Medulla oblongata (tissue), 1 donor: ENCODE measurements at regions not wholly inside any gene's neighbourhood (a gene's known extent, or its start where the extent isn't known, plus 50 kb on each side); places are given as distances from the start of the nearest gene placed in this dataset.

Experiments
- DNase-seq: peaks from one replicate; pipeline ENCODE4 v3.0.0-alpha.2; 2015; ENCODE audit errors: extremely low spot score

DNA sequence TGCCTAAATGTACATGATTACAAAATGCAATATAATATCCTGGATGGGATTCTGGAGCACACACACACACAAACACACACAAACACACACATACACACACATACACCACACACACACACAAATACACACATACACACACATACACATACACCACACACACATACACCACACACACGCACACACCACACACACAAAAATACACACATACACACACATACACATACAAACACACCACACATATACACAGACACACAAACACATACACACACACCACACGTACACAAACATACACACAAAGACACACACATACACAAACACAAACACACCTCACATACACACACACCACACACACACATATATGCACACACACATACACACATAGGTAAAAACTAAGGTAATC, 134.6 kb upstream of the SYNDIG1 start:
- no peak for DNase-seq

DNA sequence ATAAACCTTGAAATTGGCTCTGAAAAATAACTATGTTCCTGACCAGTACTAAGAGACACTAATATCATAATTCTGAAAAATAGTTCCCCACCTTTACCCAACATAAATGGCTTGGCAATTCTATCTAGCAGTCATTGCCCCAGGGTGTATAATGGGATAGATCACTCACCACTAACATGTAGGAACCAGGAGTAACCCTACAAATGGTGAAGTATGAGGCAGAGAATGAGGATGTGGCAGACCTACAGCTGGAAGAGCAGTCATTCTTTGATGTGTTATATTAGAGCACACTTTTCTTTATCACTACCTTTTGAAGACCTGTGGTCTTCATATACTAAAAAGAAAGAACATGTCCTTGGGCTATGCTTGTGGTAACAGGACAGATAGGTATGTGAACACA, 136.5 kb upstream of the SYNDIG1 start:
- no peak for DNase-seq

DNA sequence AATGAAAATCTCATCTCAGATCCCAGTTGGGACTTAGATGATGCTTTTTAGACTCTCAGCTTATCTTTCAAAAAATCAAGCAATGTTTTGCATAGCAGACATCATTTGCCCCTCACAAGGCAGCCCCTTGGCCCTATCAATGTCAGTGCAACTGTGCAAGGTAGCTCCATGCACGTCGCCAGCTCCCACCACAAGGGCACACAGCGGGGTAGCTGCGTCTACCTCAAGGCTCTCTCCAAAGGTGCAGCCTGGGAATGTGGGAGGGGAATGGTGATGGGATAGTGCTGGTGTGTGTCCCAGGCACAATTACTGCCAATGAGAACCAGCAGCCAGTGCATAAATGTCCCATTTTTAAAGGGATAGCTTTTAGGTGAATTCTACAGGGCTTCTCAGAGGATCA, 137.5 kb upstream of the SYNDIG1 start:
- no peak for DNase-seq

DNA sequence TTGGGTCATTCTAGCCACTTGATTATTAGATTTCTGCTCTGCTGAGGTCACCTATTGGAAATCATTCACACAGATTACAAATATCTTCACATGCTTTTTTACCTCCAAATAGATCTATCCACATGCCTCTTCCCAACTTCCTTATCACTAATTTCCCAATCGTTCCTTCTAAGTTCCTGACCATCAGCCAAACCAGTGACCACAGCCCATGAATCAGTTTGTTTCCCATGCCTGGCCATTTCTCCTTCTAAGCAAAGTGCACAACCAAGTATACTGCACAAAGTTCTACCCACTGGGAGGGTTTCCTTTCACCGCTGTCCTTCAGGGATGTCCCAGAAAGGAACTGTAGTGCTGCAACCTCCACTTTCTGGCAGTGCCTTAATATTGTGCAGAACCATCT, 140.5 kb upstream of the SYNDIG1 start:
- DNase-seq = no peak

DNA sequence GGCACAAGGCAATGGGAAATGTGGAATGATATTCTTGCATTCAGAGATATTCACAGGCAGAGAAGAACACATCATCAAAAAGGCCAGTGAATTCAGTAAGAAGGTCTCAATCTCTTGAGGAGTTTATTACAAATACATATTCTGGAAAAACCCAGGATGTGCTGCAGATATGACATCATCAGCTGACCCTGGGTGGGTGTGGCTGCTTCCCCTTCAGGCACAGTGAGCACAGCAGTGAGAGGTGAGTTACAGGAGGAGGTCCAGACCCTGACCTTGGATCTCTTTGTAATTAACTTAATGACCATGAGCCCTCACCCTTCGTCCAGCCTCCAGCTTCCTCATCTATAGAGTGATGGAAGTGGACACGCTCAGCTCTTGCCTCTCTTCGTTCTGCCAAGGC, 147.5 kb upstream of the SYNDIG1 start:
- no peak for DNase-seq

DNA sequence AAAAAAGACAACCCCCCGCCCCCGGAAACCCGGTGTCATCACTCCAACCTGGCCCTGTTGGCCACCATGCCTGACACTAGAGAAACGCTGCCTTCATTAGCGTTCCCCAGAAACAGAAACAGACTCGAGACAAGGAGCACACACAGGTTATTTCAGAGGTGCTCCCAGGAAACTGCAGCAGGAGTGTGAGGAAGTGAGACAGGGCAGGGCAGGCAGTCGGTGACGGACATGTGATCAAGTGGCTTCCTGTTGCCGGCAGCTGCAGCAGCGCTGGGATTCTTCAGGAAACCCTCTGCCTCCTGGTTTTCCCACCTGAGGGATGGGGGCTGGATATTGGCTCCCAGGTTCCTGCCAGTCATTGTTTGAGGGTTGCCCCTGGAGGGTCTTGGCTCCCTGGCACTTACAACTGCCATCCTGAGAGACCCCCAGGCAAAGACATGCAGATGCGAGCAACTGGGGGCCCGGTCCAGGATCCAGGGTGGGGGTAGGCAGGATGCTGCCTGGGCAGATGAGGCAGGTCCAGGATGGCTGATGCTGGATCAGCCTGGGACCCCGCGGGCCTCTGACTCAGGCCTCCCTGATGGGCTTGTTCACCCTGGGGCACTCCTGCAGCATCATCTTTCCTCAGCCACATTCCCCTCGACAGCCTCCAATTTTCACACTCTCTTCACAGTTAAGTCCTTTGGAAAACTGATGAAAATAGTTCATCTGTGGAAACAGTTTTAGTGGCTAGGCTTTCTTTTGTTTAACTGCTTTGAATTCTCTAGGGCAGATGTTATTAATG, 150.7 kb upstream of the SYNDIG1 start:
- DNase-seq = no peak

DNA sequence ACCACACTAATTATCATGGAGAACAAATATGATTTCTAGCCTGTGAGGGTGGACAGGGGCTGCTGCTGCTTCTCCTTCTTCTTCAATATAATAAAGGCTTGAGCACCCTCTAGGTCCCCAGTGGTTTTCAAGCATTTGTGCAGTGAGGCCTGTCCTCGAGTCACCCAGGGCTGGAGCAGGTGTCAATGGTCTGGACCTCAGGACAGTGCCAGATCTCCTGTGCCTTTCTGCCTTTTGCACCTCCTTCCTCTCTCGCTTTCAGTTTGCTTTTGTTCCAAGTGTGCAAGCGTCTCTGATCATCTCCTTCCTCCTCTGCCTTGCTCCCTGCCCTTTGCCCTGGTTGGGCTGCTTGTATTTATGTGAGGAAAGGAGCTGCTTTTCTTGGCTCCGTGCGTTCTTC, 152.2 kb upstream of the SYNDIG1 start:
- DNase-seq = peak; percentile 31

DNA sequence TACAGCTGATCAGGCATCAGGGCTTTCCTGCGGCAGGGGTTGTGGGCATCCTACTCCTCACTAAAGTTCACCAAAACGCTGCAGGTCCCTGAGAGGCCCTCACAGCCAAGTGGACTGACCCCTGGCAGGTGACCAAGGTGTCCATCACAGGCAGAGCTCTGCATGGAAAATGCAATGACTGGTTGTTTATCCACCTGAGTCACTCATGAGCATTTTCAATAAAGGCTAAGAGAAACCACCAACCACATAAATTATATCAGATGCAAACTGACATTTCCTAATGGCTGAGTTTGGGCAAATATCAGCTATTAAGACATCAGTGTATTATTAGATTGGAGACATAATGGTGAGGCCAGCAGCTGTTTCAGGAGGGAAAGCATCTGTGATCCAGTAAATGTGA, 152.7 kb upstream of the SYNDIG1 start:
- no peak for DNase-seq

DNA sequence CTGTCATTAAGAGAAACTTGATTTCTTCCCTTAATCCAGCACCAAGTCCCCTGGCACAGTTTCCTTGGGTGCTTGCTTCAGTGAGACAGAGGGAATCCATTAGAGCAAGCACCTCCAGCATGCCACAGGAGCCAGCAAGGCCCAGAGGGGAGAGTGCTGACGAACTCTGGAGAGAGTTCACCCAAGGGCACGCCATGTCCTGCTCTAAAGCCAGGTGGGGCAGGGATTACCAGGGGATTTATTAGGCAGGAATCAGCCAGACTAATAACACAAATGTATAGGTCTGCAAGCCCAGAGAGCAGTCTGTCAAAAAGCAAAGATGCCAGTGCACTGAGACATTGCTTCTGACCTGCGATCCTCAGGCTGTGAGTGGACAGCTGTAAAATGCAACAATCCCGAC, 155.4 kb upstream of the SYNDIG1 start:
- no peak for DNase-seq

DNA sequence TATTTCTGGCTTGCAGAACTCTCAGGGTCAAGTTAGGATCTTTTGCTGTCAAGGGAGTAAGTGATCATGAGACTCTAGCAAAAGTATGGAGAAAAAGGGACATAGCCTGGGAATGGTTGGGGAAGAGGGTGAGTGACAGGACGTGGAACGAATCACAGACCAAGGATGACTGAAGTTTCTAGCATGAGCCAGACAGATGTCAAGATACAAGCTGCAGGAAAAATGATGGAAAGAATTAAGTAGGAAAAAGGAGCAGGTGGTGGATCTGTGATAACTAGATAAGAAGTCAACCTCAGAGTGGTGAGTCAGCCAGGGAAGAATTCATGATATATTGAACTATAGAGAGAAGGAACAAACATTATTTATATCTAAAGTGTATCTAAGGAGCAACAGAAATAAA, 159.8 kb upstream of the SYNDIG1 start:
- DNase-seq = no peak

DNA sequence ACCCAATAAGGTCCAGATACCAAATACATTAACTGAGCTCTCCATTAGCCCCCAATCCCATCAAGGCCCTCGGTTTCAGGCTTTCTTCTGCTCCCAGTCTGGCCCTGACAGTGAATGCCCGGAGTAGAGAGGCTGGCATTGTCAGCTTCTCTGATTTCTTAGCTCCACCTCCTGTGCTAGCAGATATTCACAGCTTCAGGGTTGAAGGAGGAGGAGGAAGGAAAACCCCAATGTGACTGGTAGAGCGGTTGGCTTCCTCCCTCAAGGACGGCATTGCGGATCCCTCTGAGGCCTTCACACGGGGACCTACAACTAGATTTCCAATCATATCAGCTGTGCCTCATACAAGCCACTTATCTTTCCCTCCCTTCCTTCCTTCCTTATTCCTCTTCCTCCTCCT, 164.1 kb upstream of the SYNDIG1 start:
- peak; percentile 63 for DNase-seq

DNA sequence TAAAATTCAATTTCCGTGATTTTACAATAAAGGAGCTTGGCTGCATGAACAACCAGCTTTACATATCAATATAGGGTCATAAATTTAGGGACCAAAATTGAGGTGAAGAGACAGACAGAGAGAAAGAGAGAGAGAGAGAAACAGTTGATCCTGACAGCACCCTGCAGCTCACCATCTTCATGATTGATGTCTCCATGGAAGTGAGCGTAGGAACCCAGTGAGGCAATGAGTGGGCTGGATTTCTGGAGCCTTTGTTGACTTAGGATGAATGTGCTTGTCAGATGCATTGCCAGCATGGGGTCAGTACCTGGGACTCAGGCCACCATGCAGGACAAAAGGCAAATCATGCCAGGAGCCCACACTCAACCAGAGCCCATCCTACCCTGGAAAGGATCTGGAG, 165.1 kb upstream of the SYNDIG1 start:
- DNase-seq = no peak

DNA sequence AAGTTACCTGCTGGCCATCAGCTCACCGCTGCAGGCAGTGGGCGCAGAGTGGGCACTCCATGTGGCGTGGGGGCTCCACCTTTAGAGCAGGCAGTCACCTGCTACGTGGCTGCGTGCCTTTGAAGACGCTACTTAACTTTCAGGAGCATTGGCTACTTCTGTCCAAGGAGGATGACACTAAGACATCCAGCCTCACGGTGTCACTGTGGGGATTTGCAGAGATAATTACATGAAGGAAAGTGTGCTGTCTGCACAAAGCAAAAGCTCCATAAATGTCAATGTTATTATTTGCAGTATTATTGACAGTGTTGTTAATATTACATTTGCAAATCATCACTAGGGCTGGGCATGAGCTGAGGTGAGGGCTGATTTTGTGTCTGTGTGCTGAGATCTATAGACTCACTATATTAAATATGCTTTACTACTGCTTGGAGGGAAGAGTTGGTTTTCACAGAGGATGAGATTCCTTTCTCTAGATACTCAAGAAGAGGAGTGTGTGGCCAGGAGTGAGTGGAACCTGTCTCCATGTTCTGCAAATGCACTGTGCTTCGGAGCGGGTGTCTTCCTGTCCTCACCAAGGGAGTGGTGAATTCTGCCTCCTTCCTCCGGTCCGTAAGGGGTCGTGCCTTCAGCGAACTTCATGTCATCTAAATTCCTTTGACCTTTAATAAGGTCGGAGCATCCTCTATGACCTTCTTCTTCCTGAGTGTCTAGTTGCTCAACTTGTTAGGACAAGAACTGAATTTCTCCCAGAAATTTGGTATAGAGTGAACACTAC, 165.8 kb upstream of the SYNDIG1 start:
- DNase-seq = peak; percentile 78

DNA sequence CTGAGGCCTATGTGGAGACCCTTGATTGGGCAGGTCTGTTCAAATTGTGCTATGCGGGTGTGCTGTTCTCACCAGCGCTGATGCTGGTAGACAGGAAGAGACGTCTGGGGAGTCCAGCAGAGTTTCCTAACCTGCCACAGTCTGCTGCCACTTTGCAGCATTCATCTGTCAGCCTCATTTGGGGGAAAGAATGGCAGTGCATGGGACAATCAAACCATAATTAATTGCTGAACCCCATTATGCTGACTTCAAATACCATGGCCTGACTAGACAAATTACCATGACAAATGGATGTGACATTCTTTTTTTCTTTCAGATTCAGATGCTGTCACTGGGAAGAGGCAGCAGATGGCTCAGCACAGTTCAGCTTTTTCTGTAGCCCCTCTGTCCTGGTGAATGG, 171.4 kb upstream of the SYNDIG1 start:
- DNase-seq = no peak

DNA sequence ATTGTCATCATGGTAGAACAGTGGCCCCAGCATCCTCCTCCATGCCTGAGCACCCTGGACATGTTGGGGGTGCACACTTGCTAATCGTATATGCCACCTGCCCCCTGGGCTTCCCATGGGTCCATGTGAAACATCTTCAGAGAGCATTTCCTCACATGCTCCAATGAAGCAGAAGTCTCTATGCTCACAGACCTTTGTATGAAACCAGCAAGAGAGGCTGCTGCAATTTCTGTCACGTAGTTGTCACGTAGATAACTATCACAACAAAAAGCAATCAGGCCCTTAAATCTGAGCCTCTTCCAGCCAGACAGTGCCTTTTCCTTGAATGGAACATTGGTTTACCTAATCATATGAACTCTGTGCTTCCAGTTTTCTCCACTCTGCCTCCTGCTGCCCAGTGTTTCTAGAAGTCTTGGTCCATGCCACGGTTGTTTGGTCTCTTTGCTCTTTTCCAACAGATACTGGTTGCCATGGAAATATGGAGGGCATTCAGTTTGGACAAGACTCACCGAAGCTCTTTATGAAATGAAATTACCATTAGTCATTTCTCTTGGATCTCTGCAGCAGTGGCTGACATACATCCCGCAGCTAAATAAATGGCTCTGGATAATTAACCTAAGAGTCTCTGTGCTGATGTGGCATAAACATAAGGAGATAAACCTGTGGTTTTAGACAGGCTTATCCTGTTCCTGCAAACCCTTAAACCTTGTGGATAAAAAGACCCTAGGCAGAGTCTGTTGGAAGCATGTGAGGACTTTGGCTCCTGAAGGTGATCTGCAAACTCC, 172.8 kb upstream of the SYNDIG1 start:
- no peak for DNase-seq

DNA sequence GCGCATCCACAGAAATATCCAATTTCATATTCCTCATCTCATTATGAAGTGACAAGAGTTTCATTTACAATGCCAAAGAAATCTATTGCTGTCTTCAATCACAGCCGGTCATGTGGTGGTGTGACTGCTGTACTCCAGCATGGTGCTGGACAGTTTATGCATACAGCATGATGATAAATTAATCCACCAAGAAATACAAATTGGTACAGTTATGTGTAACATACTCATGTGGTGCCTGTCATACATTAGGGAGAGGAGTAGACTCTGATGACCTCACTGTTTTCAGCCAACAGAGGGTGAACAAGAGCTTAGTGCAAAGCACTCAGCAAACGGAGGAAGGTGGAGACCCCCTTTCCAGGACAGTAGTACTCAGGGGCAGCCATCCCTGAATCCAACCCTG, 178.4 kb upstream of the SYNDIG1 start:
- DNase-seq = no peak

DNA sequence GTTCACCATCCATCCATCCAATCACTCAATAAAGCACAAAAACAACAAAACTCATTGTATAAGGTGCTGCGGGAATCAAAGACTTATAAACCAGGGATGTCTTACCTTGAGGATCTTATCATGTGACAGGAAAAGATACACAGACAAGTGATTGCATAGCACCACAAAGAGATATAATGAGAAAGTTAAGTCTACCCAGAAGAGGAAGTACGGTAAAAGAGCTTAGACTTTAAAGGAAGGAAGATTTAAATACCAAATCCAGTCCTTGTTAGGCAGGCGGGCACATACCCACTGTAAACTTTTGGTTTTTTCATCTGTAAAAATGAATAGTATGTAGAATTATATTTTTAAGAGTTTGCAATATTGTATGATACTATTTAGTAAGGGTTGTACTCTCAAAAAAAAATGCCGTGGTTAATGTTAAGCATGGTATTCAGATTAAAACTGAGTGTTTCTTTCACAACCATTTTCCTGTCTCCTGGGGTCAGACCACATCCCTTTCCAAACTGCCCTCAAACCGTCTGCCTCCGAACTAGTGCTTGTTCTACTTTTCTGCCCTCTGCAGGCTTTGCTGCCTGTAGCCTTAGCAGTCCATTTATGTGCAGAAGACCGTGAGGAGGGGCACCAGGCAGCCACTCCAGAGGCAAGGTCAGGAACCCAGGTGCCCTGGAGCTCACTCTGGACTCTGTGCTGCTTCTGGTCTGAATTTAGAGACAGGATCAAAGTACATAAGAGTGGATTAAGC, 179.5 kb upstream of the SYNDIG1 start:
- DNase-seq = peak; percentile 36

DNA sequence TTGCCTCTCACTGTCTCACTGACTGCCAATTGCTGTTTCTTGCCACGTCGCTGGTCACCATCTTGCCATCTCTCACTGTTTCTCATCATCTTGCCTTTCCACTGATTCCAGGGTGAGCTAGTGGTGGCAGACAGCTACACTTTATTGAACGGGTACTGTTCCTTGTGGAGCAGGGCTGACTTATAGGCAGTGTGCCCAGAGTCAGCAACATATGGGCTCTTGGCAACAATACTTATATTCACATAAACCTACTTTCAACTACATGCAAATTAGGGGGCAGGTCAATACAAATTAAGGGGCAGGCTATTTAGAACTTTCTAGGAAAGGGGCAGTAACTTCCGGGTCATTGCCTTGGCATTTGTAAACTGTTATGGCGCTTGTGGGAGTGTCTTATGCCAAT, 186.2 kb upstream of the SYNDIG1 start:
- DNase-seq = no peak

DNA sequence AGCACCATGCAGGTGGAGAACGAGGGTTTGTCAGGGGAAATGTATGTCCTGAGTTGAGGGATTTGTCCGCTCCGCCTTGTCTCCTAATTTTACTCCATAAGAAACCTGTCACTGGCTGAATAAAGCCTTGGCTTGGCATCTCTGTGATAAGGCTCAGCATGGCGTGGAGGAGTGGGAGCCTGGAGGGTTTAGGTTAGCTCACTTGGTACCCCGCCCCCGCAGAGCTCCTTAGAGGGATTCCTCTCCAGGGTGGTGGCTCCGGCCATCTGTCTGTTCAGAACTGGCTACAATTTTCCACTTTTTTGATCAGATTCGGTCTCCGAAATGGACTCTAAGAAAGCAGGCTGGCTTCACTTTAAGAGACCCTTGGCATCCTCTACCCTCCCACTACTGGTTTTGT, 192.2 kb upstream of the SYNDIG1 start:
- no peak for DNase-seq

DNA sequence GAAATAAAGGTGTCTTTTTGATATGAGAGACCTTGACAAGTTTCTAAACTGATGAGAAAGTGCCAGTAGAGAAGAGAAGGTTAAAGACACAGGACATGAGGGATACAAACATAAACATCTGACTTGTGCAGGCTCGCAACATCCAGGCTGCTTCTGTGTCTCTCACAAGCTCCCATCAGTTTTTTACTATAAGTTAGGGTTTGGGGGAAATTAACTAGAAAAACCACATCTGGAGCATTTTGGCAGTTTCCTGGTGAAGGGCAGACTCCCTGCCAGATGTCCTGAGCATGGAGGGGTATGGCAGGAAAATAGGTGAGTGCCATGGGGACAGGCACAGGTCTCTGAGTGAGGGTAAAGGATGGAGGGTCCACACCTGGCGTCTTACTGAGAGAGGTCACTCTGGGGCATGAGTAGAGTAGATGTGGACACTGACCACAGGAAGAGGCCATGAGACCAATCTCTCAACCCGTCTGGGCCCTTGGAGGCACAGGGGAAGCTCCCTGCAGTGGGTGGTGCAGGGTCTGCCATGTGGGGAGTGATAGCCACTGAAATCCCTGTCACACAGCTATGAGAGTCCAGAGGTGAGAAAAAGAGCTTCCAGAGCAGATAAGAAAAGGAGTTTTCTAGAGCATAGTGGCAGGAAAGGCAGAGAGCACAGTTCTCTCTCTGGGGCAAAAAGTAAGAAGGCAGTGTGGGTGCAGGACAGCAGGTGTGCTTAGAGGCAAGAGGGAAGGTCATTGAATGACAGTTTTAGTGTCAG, 193.3 kb upstream of the SYNDIG1 start:
- DNase-seq = no peak

DNA sequence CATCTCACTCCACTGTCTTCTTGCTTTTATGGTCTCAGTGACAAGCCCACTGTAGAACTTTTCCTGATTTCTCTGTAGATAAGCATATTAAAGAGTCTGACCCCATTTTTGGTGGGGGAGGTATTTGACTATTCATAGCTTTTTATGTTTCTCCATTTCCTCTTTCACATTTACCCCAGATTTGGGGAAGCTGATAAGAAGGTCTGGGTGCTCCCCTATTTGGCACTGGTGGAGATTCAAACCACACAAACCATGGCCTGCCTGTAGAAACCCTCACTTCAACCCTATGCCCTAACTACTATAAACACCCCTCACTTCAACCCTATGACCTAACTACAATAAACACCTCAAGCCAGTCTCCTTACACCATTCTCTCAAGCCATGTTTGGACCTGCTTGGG, 196.2 kb upstream of the SYNDIG1 start:
- DNase-seq = no peak
